Lung (tissue), 11 donors: ENCODE measurements at regions not wholly inside any gene's neighbourhood (a gene's known extent, or its start where the extent isn't known, plus 50 kb on each side); places are given as distances from the start of the nearest gene placed in this dataset.

Source experiments
- ATAC-seq: fragments of 200-7000 bp; cut with Tn5 transposase; one replicate; pipeline ENCODE4 v1.9.1; 2020; ENCODE audit warnings: moderate number of reproducible peaks; ENCODE audit not compliant: insufficient read depth, low FRiP score
- DNase-seq, 3 donors: peaks; one replicate each; pipeline ENCODE4 v3.0.0-alpha.2; 2013 to 2017
- H3K27ac ChIP-seq, 2 donors: one replicate each; pipeline ENCODE4 v1.5.1; 2013; ENCODE audit warnings: mild to moderate bottlenecking in 2 of 2, moderate library complexity in 2 of 2, control low read depth in 1 of 2, inconsistent platforms in 1 of 2, low read depth in 1 of 2, low read length in 1 of 2
- H3K27me3 ChIP-seq, 3 donors: one replicate each; pipeline ENCODE4 v1.5.1; 2013; ENCODE audit warnings: low read length in 2 of 3; ENCODE audit not compliant: control insufficient read depth in 3 of 3, insufficient read depth in 3 of 3
- H3K36me3 ChIP-seq, 4 donors: one replicate each; pipeline ENCODE4 v1.5.1; 2013; ENCODE audit warnings: low read length in 4 of 4, mild to moderate bottlenecking in 1 of 4, moderate library complexity in 1 of 4; ENCODE audit not compliant: control insufficient read depth in 4 of 4, insufficient read depth in 4 of 4
- H3K4me1 ChIP-seq, 5 donors: one replicate each; pipeline ENCODE4 v1.5.1; 2013; ENCODE audit warnings: low read length in 5 of 5, mild to moderate bottlenecking in 2 of 5, moderate library complexity in 1 of 5; ENCODE audit not compliant: control insufficient read depth in 5 of 5, insufficient read depth in 5 of 5
- H3K4me3 ChIP-seq: one replicate; pipeline ENCODE4 v1.5.1; 2013; ENCODE audit warnings: mild to moderate bottlenecking, control low read depth, moderate library complexity
- H3K9ac ChIP-seq, 2 donors: one replicate each; pipeline ENCODE4 v1.5.1; 2013; ENCODE audit warnings: low read length in 2 of 2, control low read depth in 1 of 2; ENCODE audit not compliant: insufficient read depth in 1 of 2
- H3K9me3 ChIP-seq, 4 donors: one replicate each; pipeline ENCODE4 v1.5.1; 2013; ENCODE audit warnings: low read length in 3 of 4, mild to moderate bottlenecking in 1 of 4, moderate library complexity in 1 of 4; ENCODE audit not compliant: control insufficient read depth in 4 of 4, insufficient read depth in 3 of 4
- CTCF ChIP-seq: IDR thresholded peaks from 2 replicates; pipeline ENCODE4 v1.5.1; 2012; ENCODE audit warnings: mild to moderate bottlenecking; ENCODE audit errors: control extremely low read depth, extremely low read depth
- WGBS, 2 donors: extraction: QIAGEN DNeasy Blood & Tissue Kit; methylation state at CpG; one replicate each; pipeline ENCODE4 v1.1.7; 2013; 5-methylcytosine and 5-hydroxymethylcytosine counted together
- donor health status: control.
- donor health status: control.
- donor health status: Bipolar disorder and iron deficiency.
- donor health status: healthy.
- donor health status: DM: yes; HTN: yes; CAD: no.

GRCh38 chr20:4552075-4552640, 134.1 kb upstream of the PRNP start:
- Histone ChIP-seq H3K4me1 (peaks cover 0 to 8% (median 0%) of the 10 kb centered on the region in 5 donors), H3K9ac (no peak overlapping the region), H3K27ac (no peak overlapping the region), H3K27me3 (no peaks in the 10 kb centered on the region), H3K36me3 (no peaks in the 10 kb centered on the region), H3K4me3 (no peak overlapping the region), H3K9me3 (peaks cover 0 to 6% (median 0%) of the 10 kb centered on the region in 4 donors)
- no peak for DNase-seq
- no peak for TF ChIP-seq CTCF
- WGBS, 2 donors: 88 to 91% methylated on average over 1 of the region's 1 CpG
- no peak for ATAC-seq

- DNase-seq: no peak
- no peak overlapping the region for H3K4me3 ChIP-seq
- no peak overlapping the region for H3K27ac ChIP-seq
- no peak overlapping the region for H3K9ac ChIP-seq
- H3K4me1 ChIP-seq: peaks cover 0 to 5% (median 0%) of the 10 kb centered on the region in 5 donors
- TF ChIP-seq CTCF: no peak
- no peaks in the 10 kb centered on the region for H3K36me3 ChIP-seq
- H3K9me3 ChIP-seq: peaks cover 0 to 6% (median 0%) of the 10 kb centered on the region in 4 donors
- H3K27me3 ChIP-seq: no peaks in the 10 kb centered on the region
- no peak for ATAC-seq
- WGBS, 2 donors: 83 to 97% methylated on average over 1 of the region's 1 CpG
Observed at GRCh38 chr20:4550740-4551139, 135.5 kb upstream of the PRNP start.

GRCh38 chr20:4549711-4550259, 136.5 kb upstream of the PRNP start:
- H3K9ac ChIP-seq: no peak overlapping the region
- peaks cover 0 to 6% (median 0%) of the 10 kb centered on the region in 4 donors for H3K9me3 ChIP-seq
- ATAC-seq (no peak), DNase-seq (no peak)
- H3K4me1 ChIP-seq: no peaks in the 10 kb centered on the region
- H3K36me3 ChIP-seq: no peaks in the 10 kb centered on the region
- TF ChIP-seq CTCF: no peak
- no peak overlapping the region for H3K4me3 ChIP-seq
- 65 to 85% methylated on average over 4 of the region's 4 CpGs for WGBS, 2 donors
- H3K27ac ChIP-seq: no peak overlapping the region
- H3K27me3 ChIP-seq: no peaks in the 10 kb centered on the region

- H3K9ac ChIP-seq: no peak overlapping the region
- no peak for TF ChIP-seq CTCF
- no peak for DNase-seq
- WGBS, 2 donors: 87 to 92% methylated on average over 2 of the region's 2 CpGs
- H3K4me3 ChIP-seq: no peak overlapping the region
- H3K27me3 ChIP-seq: no peaks in the 10 kb centered on the region
- H3K4me1 ChIP-seq: no peaks in the 10 kb centered on the region
- H3K9me3 ChIP-seq: peaks cover 0 to 6% (median 0%) of the 10 kb centered on the region in 4 donors
- no peaks in the 10 kb centered on the region for H3K36me3 ChIP-seq
- ATAC-seq: no peak
- H3K27ac ChIP-seq: no peak overlapping the region
Observed at GRCh38 chr20:4548552-4548951, 137.7 kb upstream of the PRNP start.
